Hepatocyte (in vitro differentiated cells): ENCODE measurements at regions not wholly inside any gene's neighbourhood (a gene's known extent, or its start where the extent isn't known, plus 50 kb on each side); places are given as distances from the start of the nearest gene placed in this dataset.

Source experiments
- CTCF ChIP-seq: fragments of 200-600 bp; sonication (generic); IDR thresholded peaks from 2 replicates; pipeline ENCODE4 v1.5.1; 2016; ENCODE audit warnings: antibody characterized with exemption, mild to moderate bottlenecking; ENCODE audit not compliant: poor library complexity
- EZH2 ChIP-seq: fragments of 200-600 bp; sonication (generic); IDR thresholded peaks from 2 replicates; pipeline ENCODE4 v1.6.1; 2016; ENCODE audit warnings: antibody characterized with exemption, mild to moderate bottlenecking, borderline replicate concordance

GRCh38 chr18:78558101-78558810, 421.4 kb upstream of the SALL3 start:
- TF ChIP-seq CTCF: no peak
- TF ChIP-seq EZH2: no peak
